ENCODE measurements at regions not wholly inside any gene's neighbourhood (a gene's known extent, or its start where the extent isn't known, plus 50 kb on each side); places are given as distances from the start of the nearest gene placed in this dataset.

DNA sequence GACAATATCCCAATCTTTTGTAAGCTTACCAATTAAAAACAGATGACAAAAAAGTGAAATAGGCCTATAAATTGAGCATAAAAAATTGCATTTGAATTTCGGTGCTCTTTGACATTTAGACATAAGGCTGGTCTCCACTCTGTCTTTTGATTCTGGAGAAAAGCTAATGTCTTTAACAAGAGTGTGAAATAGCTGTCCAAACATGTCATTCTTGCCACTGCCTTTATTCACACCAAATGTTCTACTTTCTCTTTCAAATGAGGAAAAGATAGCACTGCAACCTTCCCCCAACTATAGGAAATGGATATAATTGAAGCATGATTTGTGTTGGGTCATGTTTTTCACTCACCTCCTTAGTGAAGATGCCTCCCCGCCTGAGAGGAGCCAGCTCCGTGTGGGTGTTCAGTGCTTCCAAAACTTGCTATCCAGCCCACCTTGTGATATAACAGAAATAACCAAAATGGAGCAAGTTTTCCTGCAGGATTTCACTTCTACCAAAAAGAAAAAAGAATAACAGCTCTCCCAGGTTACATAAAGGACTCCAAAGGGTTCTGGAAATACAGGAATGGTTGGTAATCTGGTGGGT lies 55.2 kb upstream of the STK32A start:
- no peak for DNase-seq
- H3K36me3 ChIP-seq = no peaks in the 10 kb centered on the region
- no peaks in the 10 kb centered on the region for H3K9me3 ChIP-seq
- H3K4me3 ChIP-seq = no peak overlapping the region
- 72 to 75% methylated on average over 3 of the region's 3 CpGs for WGBS, 2 donors
- TF ChIP-seq POLR2A (IDR thresholded peaks at IDR 0.05) (no peak), POLR2AphosphoS5 (IDR thresholded peaks at IDR 0.05) (no peak), EP300 (IDR thresholded peaks at IDR 0.05) (no peak)
- TF ChIP-seq, protein P1, sequence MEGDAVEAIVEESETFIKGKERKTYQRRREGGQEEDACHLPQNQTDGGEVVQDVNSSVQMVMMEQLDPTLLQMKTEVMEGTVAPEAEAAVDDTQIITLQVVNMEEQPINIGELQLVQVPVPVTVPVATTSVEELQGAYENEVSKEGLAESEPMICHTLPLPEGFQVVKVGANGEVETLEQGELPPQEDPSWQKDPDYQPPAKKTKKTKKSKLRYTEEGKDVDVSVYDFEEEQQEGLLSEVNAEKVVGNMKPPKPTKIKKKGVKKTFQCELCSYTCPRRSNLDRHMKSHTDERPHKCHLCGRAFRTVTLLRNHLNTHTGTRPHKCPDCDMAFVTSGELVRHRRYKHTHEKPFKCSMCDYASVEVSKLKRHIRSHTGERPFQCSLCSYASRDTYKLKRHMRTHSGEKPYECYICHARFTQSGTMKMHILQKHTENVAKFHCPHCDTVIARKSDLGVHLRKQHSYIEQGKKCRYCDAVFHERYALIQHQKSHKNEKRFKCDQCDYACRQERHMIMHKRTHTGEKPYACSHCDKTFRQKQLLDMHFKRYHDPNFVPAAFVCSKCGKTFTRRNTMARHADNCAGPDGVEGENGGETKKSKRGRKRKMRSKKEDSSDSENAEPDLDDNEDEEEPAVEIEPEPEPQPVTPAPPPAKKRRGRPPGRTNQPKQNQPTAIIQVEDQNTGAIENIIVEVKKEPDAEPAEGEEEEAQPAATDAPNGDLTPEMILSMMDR (IDR thresholded peaks at IDR 0.05) = no peak
- intact Hi-C loops (cut with DNase I) = no loop called here
- no peaks in the 10 kb centered on the region for H3K27me3 ChIP-seq
- no peak overlapping the region for H3K27ac ChIP-seq
- no peaks in the 10 kb centered on the region for H3K4me1 ChIP-seq

DNA sequence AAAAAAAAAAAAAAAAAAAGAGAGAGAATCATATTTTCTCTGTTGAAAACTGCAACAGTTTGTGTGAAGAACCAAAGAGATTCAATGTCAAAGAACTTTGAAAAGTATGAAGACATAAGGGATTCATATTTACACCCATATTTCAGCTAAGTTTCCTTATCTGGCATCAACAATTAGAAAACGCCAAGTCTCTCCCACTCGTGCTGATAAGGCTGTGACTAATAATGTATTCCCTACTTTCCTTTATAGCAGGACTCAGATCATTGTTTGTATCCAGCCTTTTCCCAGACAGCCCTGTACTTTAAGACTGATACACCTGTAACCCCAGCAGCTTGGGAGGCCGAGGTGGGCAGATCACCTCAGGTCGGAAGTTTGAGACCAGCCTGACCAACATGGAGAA lies 54.1 kb upstream of the STK32A start:
- Histone ChIP-seq H3K27ac (no peak overlapping the region), H3K27me3 (no peaks in the 10 kb centered on the region), H3K9me3 (no peaks in the 10 kb centered on the region), H3K4me1 (no peaks in the 10 kb centered on the region), H3K4me3 (no peak overlapping the region), H3K36me3 (no peaks in the 10 kb centered on the region)
- DNase-seq = no peak
- no peak for TF ChIP-seq EP300 (IDR thresholded peaks at IDR 0.05)
- TF ChIP-seq, protein P1 (IDR thresholded peaks at IDR 0.05) = no peak
- TF ChIP-seq POLR2AphosphoS5 (IDR thresholded peaks at IDR 0.05) = no peak
- TF ChIP-seq POLR2A (IDR thresholded peaks at IDR 0.05) = no peak
- 84 to 88% methylated on average over 4 of the region's 4 CpGs for WGBS, 2 donors
- intact Hi-C loops (cut with DNase I) = no loop called here
